HEK293 (cell line): ENCODE measurements at regions not wholly inside any gene's neighbourhood (a gene's known extent, or its start where the extent isn't known, plus 50 kb on each side); places are given as distances from the start of the nearest gene placed in this dataset.

Experiments
- CTCF ChIA-PET: fragments of 350-600 bp; formaldehyde crosslinking; extraction: SDS; loops from one replicate; lab custom pipeline; 2021; ENCODE audit warnings: antibody characterized with exemption; lab: Yijun Ruan, JAX
- POLR2A ChIA-PET: fragments of 300-600 bp; formaldehyde crosslinking; extraction: SDS; loops from one replicate; lab custom pipeline; 2020; ENCODE audit warnings: antibody characterized with exemption, inconsistent platforms; lab: Yijun Ruan, JAX
- H3K27ac ChIP-seq: fragments of 200-500 bp; sonication (Bioruptor generic); 2 replicates; pipeline ENCODE4 v1.5.1; 2014; ENCODE audit warnings: low read depth, low read length, control low read depth, inconsistent platforms; ENCODE audit errors: extremely low read depth
- H3K36me3 ChIP-seq, 2 experiments: fragments of 200-500 bp in 1 of 2; sonication (Bioruptor generic) in 1 of 2; 1 replicate in 1 of 2; 2 replicates in 1 of 2; pipeline ENCODE4 v1.5.1; 2014 to 2017; ENCODE audit warnings: inconsistent platforms in 2 of 2, low read length in 2 of 2; ENCODE audit not compliant: control insufficient read depth in 2 of 2, insufficient read depth in 1 of 2
- H3K4me1 ChIP-seq: fragments of 200-500 bp; sonication (Bioruptor generic); 2 replicates; pipeline ENCODE4 v1.5.1; 2014; ENCODE audit warnings: mild to moderate bottlenecking, low read length, inconsistent platforms; ENCODE audit not compliant: control insufficient read depth, insufficient read depth
- H3K4me3 ChIP-seq: 2 replicates; pipeline ENCODE4 v1.5.1; 2011; ENCODE audit warnings: low read depth, mild to moderate bottlenecking, control low read depth, low read length, moderate library complexity
- H3K9me3 ChIP-seq: fragments of 200-500 bp; sonication (Bioruptor generic); 2 replicates; pipeline ENCODE4 v1.5.1; 2014; ENCODE audit warnings: low read depth, low read length, inconsistent platforms; ENCODE audit not compliant: control insufficient read depth, insufficient read depth
- BCL11A ChIP-seq: fragments of 450-650 bp; formaldehyde crosslinking; IDR thresholded peaks from 2 replicates; pipeline ENCODE4 v1.5.1; 2016; ENCODE audit warnings: low read depth, missing biosample characterization, missing genetic modification characterization
- HOXA7 ChIP-seq: sonication (generic); formaldehyde crosslinking; IDR thresholded peaks from 2 replicates; pipeline ENCODE4 v1.8.1; 2022; ENCODE audit warnings: missing genetic modification reagents, borderline replicate concordance
- MZF1 ChIP-seq: fragments of 450-650 bp; formaldehyde crosslinking; IDR thresholded peaks from 2 replicates; pipeline ENCODE4 v1.5.1; 2017; ENCODE audit warnings: missing biosample characterization, missing genetic modification characterization, borderline replicate concordance
- RBAK ChIP-seq: fragments of 450-650 bp; formaldehyde crosslinking; IDR thresholded peaks from 2 replicates; pipeline ENCODE4 v1.5.1; 2016; ENCODE audit warnings: missing biosample characterization, missing genetic modification characterization
- SCRT2 ChIP-seq: fragments of 450-650 bp; formaldehyde crosslinking; IDR thresholded peaks from 2 replicates; pipeline ENCODE4 v1.5.1; 2016; ENCODE audit warnings: missing biosample characterization, missing genetic modification characterization
- TCF7L2 ChIP-seq: IDR thresholded peaks from 2 replicates; pipeline ENCODE4 v1.6.1; 2011; ENCODE audit warnings: low read depth, mild to moderate bottlenecking, inconsistent platforms, low read length, moderate library complexity, borderline replicate concordance
- ZNF266 ChIP-seq: fragments of 450-650 bp; formaldehyde crosslinking; IDR thresholded peaks from 2 replicates; pipeline ENCODE4 v1.5.1; 2016; ENCODE audit warnings: missing biosample characterization, missing genetic modification characterization, low read depth
- ZNF521 ChIP-seq: fragments of 450-650 bp; formaldehyde crosslinking; IDR thresholded peaks from 2 replicates; pipeline ENCODE4 v1.5.1; 2017; ENCODE audit warnings: missing biosample characterization, mild to moderate bottlenecking, missing genetic modification characterization
- ZNF768 ChIP-seq: fragments of 450-650 bp; formaldehyde crosslinking; IDR thresholded peaks from 2 replicates; pipeline ENCODE4 v1.5.1; 2018; ENCODE audit warnings: missing biosample characterization, mild to moderate bottlenecking, missing genetic modification characterization
- ZNF776 ChIP-seq: fragments of 450-650 bp; formaldehyde crosslinking; IDR thresholded peaks from 2 replicates; pipeline ENCODE4 v1.5.0; 2017; ENCODE audit warnings: missing biosample characterization, missing genetic modification characterization, borderline replicate concordance
- ZNF792 ChIP-seq: fragments of 450-650 bp; formaldehyde crosslinking; IDR thresholded peaks from 2 replicates; pipeline ENCODE4 v1.5.1; 2016; ENCODE audit warnings: missing biosample characterization, missing genetic modification characterization
- ZNF843 ChIP-seq: fragments of 450-650 bp; formaldehyde crosslinking; IDR thresholded peaks from 2 replicates; pipeline ENCODE4 v1.5.1; 2016; ENCODE audit warnings: missing biosample characterization, missing genetic modification characterization
- ZSCAN16 ChIP-seq: fragments of 450-650 bp; formaldehyde crosslinking; IDR thresholded peaks from 2 replicates; pipeline ENCODE4 v1.5.1; 2016; ENCODE audit warnings: missing biosample characterization, missing genetic modification characterization
- ZXDB ChIP-seq: fragments of 450-650 bp; formaldehyde crosslinking; IDR thresholded peaks from 2 replicates; pipeline ENCODE4 v1.5.1; 2016; ENCODE audit warnings: missing biosample characterization, missing genetic modification characterization
- TF ChIP-seq, protein P1 (sequence below): fragments of 450-650 bp; formaldehyde crosslinking; IDR thresholded peaks from 2 replicates; pipeline ENCODE4 v1.5.1; 2017; ENCODE audit warnings: missing biosample characterization, missing genetic modification characterization
- TF ChIP-seq, protein P2 (sequence below): fragments of 450-650 bp; formaldehyde crosslinking; IDR thresholded peaks from 2 replicates; pipeline ENCODE4 v1.5.1; 2017; ENCODE audit warnings: missing biosample characterization, mild to moderate bottlenecking, missing genetic modification characterization, moderate library complexity
- TF ChIP-seq, protein P3 (sequence below): fragments of 450-650 bp; IDR thresholded peaks from 2 replicates; pipeline ENCODE4 v1.5.1; 2018; ENCODE audit warnings: missing biosample characterization, mild to moderate bottlenecking, missing genetic modification characterization
- TF ChIP-seq, protein P4 (sequence below): sonication (generic); formaldehyde crosslinking; IDR thresholded peaks from 2 replicates; pipeline ENCODE4 v1.8.1; 2022; ENCODE audit warnings: mild to moderate bottlenecking, moderate library complexity, missing genetic modification reagents
- TF ChIP-seq, protein P5 (sequence below): fragments of 450-650 bp; formaldehyde crosslinking; IDR thresholded peaks from 2 replicates; pipeline ENCODE4 v1.5.1; 2016; ENCODE audit warnings: missing biosample characterization, missing genetic modification characterization
- TF ChIP-seq, protein P6 (sequence below): fragments of 450-650 bp; formaldehyde crosslinking; IDR thresholded peaks from 2 replicates; pipeline ENCODE4 v1.5.1; 2017; ENCODE audit warnings: missing biosample characterization, missing genetic modification characterization

DNA sequence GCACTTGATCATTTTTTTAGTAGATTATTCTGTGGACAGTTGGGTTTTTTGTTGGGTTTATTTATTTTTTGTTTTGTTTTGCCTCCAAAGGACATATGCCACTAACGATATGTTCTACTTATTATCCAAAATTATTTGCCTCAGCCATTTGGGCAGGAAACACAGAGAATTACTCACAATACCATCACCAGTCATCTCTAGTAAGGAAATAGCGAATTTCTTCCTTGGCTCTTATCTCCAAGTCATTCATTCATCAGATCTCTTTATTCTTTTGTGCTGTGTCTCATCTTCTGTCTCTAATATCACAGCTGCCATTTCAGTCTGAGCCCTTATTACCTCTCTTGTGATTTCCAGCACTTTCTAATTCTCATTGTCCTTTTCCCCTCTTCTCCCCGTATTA lies 130.4 kb upstream of the SMLR1 start:
- Histone ChIP-seq H3K9me3 (no peaks in the 10 kb centered on the region; the same call in 1 of the 2 replicates), H3K36me3 (no peaks in the 10 kb centered on the region), H3K4me1 (no peaks in the 10 kb centered on the region), H3K4me3 (no peak overlapping the region), H3K27ac (no peak overlapping the region)
- TF ChIP-seq, protein P1, sequence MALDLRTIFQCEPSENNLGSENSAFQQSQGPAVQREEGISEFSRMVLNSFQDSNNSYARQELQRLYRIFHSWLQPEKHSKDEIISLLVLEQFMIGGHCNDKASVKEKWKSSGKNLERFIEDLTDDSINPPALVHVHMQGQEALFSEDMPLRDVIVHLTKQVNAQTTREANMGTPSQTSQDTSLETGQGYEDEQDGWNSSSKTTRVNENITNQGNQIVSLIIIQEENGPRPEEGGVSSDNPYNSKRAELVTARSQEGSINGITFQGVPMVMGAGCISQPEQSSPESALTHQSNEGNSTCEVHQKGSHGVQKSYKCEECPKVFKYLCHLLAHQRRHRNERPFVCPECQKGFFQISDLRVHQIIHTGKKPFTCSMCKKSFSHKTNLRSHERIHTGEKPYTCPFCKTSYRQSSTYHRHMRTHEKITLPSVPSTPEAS (tag by site-specific recombination), result no peak
- no peak for TF ChIP-seq ZNF266
- TF ChIP-seq ZNF843 (tag by site-specific recombination), result no peak
- no peak for TF ChIP-seq ZXDB (tag by site-specific recombination)
- TF ChIP-seq, protein P2, sequence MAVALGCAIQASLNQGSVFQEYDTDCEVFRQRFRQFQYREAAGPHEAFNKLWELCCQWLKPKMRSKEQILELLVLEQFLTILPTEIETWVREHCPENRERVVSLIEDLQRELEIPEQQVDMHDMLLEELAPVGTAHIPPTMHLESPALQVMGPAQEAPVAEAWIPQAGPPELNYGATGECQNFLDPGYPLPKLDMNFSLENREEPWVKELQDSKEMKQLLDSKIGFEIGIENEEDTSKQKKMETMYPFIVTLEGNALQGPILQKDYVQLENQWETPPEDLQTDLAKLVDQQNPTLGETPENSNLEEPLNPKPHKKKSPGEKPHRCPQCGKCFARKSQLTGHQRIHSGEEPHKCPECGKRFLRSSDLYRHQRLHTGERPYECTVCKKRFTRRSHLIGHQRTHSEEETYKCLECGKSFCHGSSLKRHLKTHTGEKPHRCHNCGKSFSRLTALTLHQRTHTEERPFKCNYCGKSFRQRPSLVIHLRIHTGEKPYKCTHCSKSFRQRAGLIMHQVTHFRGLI (tag by site-specific recombination), result no peak
- TF ChIP-seq ZNF521 (tag by site-specific recombination), result no peak
- TF ChIP-seq, protein P3, sequence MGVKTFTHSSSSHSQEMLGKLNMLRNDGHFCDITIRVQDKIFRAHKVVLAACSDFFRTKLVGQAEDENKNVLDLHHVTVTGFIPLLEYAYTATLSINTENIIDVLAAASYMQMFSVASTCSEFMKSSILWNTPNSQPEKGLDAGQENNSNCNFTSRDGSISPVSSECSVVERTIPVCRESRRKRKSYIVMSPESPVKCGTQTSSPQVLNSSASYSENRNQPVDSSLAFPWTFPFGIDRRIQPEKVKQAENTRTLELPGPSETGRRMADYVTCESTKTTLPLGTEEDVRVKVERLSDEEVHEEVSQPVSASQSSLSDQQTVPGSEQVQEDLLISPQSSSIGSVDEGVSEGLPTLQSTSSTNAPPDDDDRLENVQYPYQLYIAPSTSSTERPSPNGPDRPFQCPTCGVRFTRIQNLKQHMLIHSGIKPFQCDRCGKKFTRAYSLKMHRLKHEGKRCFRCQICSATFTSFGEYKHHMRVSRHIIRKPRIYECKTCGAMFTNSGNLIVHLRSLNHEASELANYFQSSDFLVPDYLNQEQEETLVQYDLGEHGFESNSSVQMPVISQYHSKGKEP (tag by site-specific recombination), result no peak
- TF ChIP-seq BCL11A (tag by site-specific recombination), result no peak
- TF ChIP-seq, protein P4, sequence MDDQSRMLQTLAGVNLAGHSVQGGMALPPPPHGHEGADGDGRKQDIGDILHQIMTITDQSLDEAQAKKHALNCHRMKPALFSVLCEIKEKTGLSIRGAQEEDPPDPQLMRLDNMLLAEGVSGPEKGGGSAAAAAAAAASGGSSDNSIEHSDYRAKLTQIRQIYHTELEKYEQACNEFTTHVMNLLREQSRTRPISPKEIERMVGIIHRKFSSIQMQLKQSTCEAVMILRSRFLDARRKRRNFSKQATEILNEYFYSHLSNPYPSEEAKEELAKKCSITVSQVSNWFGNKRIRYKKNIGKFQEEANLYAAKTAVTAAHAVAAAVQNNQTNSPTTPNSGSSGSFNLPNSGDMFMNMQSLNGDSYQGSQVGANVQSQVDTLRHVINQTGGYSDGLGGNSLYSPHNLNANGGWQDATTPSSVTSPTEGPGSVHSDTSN (CRISPR knock-in tag), result no peak
- TF ChIP-seq HOXA7 (CRISPR knock-in tag), result no peak
- TF ChIP-seq, protein P5, sequence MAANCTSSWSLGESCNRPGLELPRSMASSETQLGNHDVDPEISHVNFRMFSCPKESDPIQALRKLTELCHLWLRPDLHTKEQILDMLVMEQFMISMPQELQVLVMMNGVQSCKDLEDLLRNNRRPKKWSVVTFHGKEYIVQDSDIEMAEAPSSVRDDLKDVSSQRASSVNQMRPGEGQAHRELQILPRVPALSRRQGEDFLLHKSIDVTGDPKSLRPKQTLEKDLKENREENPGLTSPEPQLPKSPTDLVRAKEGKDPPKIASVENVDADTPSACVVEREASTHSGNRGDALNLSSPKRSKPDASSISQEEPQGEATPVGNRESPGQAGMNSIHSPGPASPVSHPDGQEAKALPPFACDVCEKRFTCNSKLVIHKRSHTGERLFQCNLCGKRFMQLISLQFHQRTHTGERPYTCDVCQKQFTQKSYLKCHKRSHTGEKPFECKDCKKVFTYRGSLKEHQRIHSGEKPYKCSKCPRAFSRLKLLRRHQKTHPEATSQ, result no peak
- TF ChIP-seq TCF7L2, result no peak
- no peak for TF ChIP-seq MZF1 (tag by site-specific recombination)
- TF ChIP-seq ZSCAN16 (tag by site-specific recombination), result no peak
- TF ChIP-seq SCRT2, result no peak
- TF ChIP-seq ZNF776 (tag by site-specific recombination), result no peak
- no peak for TF ChIP-seq RBAK (tag by site-specific recombination)
- TF ChIP-seq, protein P6, sequence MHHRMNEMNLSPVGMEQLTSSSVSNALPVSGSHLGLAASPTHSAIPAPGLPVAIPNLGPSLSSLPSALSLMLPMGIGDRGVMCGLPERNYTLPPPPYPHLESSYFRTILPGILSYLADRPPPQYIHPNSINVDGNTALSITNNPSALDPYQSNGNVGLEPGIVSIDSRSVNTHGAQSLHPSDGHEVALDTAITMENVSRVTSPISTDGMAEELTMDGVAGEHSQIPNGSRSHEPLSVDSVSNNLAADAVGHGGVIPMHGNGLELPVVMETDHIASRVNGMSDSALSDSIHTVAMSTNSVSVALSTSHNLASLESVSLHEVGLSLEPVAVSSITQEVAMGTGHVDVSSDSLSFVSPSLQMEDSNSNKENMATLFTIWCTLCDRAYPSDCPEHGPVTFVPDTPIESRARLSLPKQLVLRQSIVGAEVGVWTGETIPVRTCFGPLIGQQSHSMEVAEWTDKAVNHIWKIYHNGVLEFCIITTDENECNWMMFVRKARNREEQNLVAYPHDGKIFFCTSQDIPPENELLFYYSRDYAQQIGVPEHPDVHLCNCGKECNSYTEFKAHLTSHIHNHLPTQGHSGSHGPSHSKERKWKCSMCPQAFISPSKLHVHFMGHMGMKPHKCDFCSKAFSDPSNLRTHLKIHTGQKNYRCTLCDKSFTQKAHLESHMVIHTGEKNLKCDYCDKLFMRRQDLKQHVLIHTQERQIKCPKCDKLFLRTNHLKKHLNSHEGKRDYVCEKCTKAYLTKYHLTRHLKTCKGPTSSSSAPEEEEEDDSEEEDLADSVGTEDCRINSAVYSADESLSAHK (tag by site-specific recombination), result no peak
- no peak for TF ChIP-seq ZNF768 (tag by site-specific recombination)
- no peak for TF ChIP-seq ZNF792 (tag by site-specific recombination)
- ChIA-PET CTCF (interaction anchor here (0.8 to 2.2 kb wide), 6 partner anchors 15 to 403 kb away, joined by 3 to 8 read pairs (median 6); no protein-coding TSS in a partner anchor), POLR2A (no interaction called here)
